NT2/D1 (cell line): ENCODE measurements at regions not wholly inside any gene's neighbourhood (a gene's known extent, or its start where the extent isn't known, plus 50 kb on each side); places are given as distances from the start of the nearest gene placed in this dataset.

ENCODE experiments used
- DNase-seq: peaks from one replicate; pipeline ENCODE4 v3.0.0-alpha.2; 2011; ENCODE audit warnings: low read depth, low spot score
- H3K27me3 ChIP-seq: 2 replicates; pipeline ENCODE4 v1.6.0; 2011; ENCODE audit warnings: mild to moderate bottlenecking; ENCODE audit not compliant: insufficient read length, insufficient read depth
- H3K36me3 ChIP-seq: 2 replicates; pipeline ENCODE4 v1.6.1; 2011; ENCODE audit warnings: mild to moderate bottlenecking, low read length, mixed read lengths; ENCODE audit not compliant: insufficient read depth, insufficient read length
- H3K4me1 ChIP-seq: 2 replicates; pipeline ENCODE4 v1.5.1; 2011; ENCODE audit not compliant: insufficient read depth, insufficient read length
- H3K4me3 ChIP-seq: 2 replicates; pipeline ENCODE4 v1.5.1; 2011; ENCODE audit warnings: low read depth; ENCODE audit not compliant: insufficient read length
- H3K9ac ChIP-seq: 2 replicates; pipeline ENCODE4 v1.6.0; 2011; ENCODE audit warnings: low read depth; ENCODE audit not compliant: insufficient read length
- H3K9me3 ChIP-seq: 2 replicates; pipeline ENCODE4 v1.5.1; 2011; ENCODE audit warnings: mild to moderate bottlenecking, low read length; ENCODE audit not compliant: insufficient read depth
- SUZ12 ChIP-seq: IDR thresholded peaks from 2 replicates; pipeline ENCODE4 v1.6.1; 2011; ENCODE audit not compliant: insufficient read length, insufficient read depth; ENCODE audit errors: extremely low read depth
- YY1 ChIP-seq: IDR thresholded peaks from 2 replicates; pipeline ENCODE4 v1.6.1; 2011; ENCODE audit not compliant: insufficient read length, insufficient read depth
- ZNF274 ChIP-seq: IDR thresholded peaks from 2 replicates; pipeline ENCODE4 v1.6.1; 2011; ENCODE audit warnings: mild to moderate bottlenecking, low read depth, low read length

DNA sequence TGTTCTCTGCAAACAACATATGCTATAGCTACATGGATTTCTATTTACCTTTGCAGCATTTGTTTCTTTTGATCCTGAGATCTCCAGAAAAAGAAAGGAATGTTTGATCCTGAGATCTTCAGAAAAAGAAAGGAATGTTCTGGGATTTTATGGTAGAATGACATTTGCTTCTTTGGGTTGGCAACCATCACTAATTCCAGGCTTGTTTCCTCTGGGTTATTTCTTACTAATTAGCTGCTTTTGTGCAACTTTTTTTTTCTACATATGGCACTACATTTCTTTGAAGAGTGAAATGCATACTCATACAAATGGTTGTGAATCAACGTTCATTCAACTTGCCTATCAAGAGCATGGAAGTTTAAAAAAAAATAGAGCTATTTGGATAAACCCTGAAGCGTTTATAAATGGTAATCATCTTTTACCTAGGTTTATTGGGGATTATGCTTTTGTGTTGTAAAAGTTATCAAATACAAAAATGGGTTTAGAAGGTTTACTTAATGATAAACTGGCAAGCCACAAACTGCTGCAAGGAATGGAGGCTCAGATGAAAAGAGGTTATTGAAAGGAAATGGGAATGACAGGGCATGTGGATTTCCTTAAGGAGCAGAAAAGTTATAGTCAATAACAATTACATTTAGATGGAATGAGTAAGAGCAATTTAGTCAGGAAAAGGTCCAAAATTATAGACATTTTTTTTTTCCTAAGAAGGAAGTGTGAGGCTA lies 95.6 kb upstream of the PCDH18 start:
- Histone ChIP-seq H3K4me3 (no peak overlapping the region), H3K9ac (no peak overlapping the region), H3K36me3 (no peaks in the 10 kb centered on the region), H3K27me3 (no peaks in the 10 kb centered on the region), H3K4me1 (no peaks in the 10 kb centered on the region), H3K9me3 (no peaks in the 10 kb centered on the region)
- DNase-seq = no peak
- TF ChIP-seq ZNF274 = no peak

DNA sequence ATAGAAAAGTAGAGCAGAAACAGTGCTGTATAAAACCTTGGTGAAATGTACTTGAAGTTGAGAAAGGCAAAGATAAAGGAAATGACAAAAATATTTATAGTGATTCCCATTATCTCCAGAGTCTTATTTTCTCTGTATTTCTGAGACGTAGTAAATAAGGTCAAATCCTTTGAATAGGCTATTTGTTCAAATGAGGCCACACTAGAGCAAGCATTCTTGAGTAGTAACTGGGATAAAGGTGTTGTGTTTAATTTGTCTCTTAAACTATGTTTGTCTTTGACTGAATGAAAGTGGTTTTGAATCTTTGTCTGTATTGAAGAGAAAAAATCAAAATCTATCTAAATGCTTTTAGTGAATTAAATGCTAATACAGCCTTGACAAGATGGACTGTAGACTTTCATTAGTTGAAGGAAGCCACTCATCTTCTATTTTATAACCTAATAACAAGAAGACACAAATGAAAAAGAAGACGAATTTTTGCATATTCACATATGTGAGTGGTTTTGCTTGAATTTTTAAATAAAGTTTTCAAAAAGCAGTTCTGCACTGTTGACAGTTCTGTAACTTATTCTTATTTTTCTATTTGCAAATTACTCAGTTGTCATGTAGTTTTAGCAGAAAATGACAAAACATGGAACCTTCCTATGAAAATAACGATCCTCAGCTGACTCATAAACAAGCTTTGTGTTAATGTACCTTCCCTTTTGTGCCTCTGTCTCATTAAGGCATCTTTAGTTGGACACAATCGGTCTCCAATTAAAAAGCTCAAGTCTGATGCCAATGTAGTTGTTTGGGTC lies 94.8 kb upstream of the PCDH18 start:
- H3K4me3 ChIP-seq = no peak overlapping the region
- H3K27me3 ChIP-seq = no peaks in the 10 kb centered on the region
- no peak for DNase-seq
- H3K9ac ChIP-seq = no peak overlapping the region
- no peaks in the 10 kb centered on the region for H3K4me1 ChIP-seq
- H3K9me3 ChIP-seq = no peaks in the 10 kb centered on the region
- no peak for TF ChIP-seq ZNF274
- no peak for TF ChIP-seq SUZ12
- TF ChIP-seq YY1 = no peak
- H3K36me3 ChIP-seq = no peaks in the 10 kb centered on the region

DNA sequence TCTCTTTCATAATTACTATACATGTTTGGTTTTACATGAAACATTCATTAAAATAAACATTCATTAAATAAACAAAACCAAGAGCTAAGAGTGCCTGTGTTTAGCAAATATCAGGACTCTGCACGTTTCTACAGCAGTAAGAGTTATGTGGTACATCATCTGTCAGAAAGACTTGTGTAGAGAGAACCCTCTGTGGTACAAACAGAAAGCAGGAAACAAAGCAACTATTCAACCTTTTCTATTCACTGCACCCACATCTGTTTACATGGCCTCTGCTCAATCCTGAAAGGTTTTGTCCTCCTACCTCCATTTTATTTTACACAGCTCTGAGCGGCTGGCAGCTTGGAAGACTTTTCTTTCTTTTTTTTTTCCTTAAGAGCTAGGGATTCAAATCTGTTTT lies 90.7 kb upstream of the PCDH18 start:
- H3K4me1 ChIP-seq = no peaks in the 10 kb centered on the region
- no peaks in the 10 kb centered on the region for H3K27me3 ChIP-seq
- no peak overlapping the region for H3K9ac ChIP-seq
- H3K36me3 ChIP-seq = no peaks in the 10 kb centered on the region
- H3K4me3 ChIP-seq = no peak overlapping the region
- no peak for TF ChIP-seq YY1
- no peak for TF ChIP-seq SUZ12
- no peak for TF ChIP-seq ZNF274
- DNase-seq = no peak
- no peaks in the 10 kb centered on the region for H3K9me3 ChIP-seq

DNA sequence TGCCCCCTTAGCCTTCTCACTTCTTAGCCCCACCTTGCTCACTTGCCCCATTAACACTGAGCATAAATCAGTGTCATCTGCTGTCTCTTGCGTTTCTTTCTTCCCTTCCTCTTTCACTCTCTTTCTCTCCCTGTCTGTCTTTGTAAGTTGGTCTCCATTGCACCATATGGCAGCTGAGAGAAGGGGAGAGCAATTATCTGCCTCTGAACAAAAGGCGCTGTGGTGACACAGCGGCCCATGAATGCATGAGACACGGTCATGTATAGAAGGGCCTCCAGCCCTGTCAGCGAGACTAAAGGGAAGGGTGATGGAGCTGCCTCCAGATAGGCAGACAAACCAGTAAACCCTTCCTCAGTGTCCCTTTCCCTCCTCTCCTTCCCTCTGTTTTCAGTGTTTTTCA lies 88.8 kb upstream of the PCDH18 start:
- no peaks in the 10 kb centered on the region for H3K4me1 ChIP-seq
- H3K9ac ChIP-seq = no peak overlapping the region
- TF ChIP-seq YY1 = no peak
- no peak for TF ChIP-seq ZNF274
- TF ChIP-seq SUZ12 = no peak
- H3K9me3 ChIP-seq = no peaks in the 10 kb centered on the region
- no peaks in the 10 kb centered on the region for H3K36me3 ChIP-seq
- no peaks in the 10 kb centered on the region for H3K27me3 ChIP-seq
- no peak overlapping the region for H3K4me3 ChIP-seq
- DNase-seq = no peak

DNA sequence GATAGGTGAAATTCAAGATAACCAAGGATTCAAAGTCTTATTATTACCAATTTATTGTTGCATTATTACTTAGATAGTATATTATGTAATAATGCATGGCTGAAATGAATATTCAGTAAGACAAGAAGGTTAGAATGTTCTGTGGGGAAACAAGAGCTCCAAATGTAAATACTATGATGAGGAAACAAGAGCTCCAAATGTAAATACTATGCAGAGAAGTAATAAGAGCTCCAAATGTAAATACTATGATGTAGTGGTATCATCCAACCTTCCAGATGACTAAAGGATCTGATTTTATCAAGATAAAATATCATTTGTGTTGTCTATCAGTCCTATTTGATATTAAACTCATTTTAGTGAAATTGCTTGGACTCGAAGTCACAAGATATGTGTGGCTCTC lies 82.2 kb upstream of the PCDH18 start:
- H3K4me3 ChIP-seq = no peak overlapping the region
- DNase-seq = no peak

DNA sequence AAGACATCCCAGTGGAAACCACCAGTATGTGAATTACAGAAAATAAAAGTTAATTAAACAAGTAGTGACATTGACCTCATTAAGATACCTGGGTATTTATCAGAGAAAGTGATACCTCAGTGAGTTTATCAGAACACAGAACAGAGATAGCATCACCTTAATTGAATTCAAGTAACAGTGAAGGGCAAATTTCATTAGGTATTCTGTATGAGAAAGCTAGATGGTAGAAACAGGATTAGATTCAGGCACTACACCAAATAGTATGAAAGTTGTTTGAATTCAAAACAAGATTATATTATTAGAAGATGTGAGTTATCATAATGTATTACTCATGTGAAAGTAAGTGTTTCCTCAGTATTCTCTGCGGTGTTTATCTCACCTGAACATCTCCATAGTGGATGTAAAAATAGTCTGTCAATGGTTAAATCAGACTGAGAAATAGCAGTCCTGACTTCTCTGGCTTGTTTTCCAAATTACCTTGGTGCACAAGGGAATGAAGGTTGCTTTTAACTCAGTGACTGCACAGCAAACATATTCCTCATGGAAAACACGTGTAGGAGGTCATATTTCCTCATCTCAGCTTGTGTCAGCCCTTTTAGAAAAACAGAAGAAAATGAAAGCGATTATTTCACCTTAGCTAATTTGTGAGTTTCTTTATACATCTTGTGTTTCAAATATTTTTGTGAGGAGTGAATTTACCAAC lies 79.9 kb upstream of the PCDH18 start:
- H3K9me3 ChIP-seq = no peaks in the 10 kb centered on the region
- no peak overlapping the region for H3K9ac ChIP-seq
- H3K27me3 ChIP-seq = no peaks in the 10 kb centered on the region
- DNase-seq = no peak
- no peaks in the 10 kb centered on the region for H3K4me1 ChIP-seq
- TF ChIP-seq ZNF274 (no peak), YY1 (no peak), SUZ12 (no peak)
- no peaks in the 10 kb centered on the region for H3K36me3 ChIP-seq
- no peak overlapping the region for H3K4me3 ChIP-seq

More for the DNA sequence above, 82.2 kb upstream of the PCDH18 start:
- Histone ChIP-seq H3K9me3 (no peaks in the 10 kb centered on the region), H3K4me1 (no peaks in the 10 kb centered on the region), H3K36me3 (no peaks in the 10 kb centered on the region), H3K9ac (no peak overlapping the region), H3K27me3 (no peaks in the 10 kb centered on the region)
- no peak for TF ChIP-seq ZNF274
- no peak for TF ChIP-seq YY1
- no peak for TF ChIP-seq SUZ12

DNA sequence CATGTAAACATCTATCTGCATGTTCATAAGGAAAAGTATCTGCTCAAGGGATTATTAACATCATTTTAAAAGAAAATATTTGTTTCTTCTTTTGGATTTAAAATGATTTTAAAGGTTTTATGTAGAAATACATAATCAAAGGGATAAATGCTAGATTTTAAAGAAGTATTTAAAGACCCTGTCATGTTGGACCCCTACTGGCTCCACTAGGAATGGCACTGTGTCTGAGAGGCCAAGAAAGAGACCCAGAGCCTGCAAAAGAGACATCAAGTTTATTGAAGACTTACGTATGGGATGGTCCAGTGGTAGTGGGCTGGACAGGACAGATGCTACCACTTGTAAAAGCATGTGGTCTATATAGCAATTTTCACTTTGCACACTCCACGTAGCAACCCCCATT lies 78.7 kb upstream of the PCDH18 start:
- peak; percentile 9 for DNase-seq
- Histone ChIP-seq H3K9ac (no peak overlapping the region), H3K4me1 (no peaks in the 10 kb centered on the region), H3K36me3 (no peaks in the 10 kb centered on the region), H3K4me3 (no peak overlapping the region), H3K27me3 (no peaks in the 10 kb centered on the region), H3K9me3 (no peaks in the 10 kb centered on the region)
- TF ChIP-seq SUZ12 (no peak), YY1 (no peak), ZNF274 (no peak)
